Ammon's horn (tissue), 1 donor: ENCODE measurements at regions not wholly inside any gene's neighbourhood (a gene's known extent, or its start where the extent isn't known, plus 50 kb on each side); places are given as distances from the start of the nearest gene placed in this dataset.
"Not testable (repeated sequence)": the region's sequence is repeated elsewhere in the genome, so short reads cannot be mapped to it uniquely, and the experiment has no call there.

Source experiments
- DNase-seq: peaks from one replicate; pipeline ENCODE4 v3.0.0-alpha.2; 2016; ENCODE audit warnings: low spot score

DNA sequence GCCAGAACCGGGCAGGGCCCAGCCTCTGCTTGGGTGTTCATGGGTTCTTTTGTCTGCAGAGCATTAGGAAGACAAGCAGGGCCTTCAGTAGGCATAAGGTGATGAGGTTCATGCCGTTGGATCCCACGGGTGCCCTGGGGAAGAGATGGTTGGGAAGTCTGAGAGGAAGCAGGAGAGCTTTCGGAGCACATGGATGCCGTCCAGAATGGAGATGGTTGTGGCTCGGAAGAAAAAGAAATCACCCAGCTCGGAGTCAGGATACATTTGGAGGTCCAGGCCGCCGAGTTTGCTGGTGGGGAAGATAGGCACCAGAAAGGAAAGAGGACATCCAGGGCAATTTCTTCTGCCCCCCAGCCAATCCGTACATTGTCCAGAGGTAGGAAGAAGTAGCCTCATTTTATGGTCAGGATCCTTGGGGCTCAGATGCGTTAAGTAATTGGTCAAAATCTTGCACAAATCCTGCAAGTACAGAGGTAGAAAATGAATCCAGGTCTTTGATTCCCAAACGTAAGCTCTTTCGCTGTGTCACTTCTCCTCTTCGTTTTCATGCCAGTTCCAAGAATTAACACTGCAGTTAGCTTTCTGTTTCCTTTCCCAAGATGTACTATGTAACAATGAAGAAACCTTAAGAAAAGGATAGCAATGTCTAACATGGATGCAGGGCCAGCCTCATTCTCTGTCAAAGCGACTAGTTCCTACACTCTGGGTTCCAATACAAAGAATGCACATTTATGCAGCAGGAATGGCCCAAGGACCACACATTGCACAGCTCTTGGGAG, 147.8 kb upstream of the KLF6 start:
- no peak for DNase-seq

DNA sequence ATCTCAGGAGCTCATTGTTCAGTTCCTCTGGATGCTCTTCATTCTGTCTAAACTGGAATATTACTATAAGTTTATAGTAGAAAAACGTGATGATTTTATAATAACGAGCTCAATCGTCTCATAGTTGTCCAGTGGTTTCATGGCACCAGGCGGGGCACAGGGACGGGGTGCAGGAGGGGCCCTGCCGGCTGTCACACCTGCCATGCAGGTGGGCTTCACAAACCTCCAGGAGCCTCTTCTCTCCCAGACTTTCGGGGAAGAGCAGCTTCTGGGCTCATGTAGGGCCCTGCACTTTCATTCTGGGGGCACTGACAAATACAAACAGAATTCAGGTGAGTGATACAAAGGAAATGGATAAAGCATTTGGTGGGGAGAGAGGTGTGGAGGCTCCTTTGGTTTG, 146.9 kb upstream of the KLF6 start:
- no peak for DNase-seq

DNA sequence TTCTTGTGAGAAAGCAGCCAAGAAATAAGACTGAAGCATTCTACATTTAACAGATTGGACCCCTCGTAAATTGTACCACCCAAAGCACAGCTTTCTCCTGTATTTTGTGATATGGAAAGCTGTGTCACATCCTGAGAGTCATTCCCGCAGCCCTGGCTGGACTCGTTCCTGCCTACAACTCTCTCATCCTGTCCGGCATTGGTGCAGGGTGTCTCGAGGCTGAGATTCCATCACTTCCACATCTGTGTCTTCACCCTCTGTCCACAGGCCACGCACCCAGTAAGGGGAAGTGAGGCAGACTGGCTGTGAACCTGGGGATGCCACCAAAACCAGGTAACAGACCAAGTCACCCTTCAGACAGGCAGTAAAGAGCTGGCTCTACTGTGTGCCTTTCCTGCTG, 146.2 kb upstream of the KLF6 start:
- DNase-seq = no peak

DNA sequence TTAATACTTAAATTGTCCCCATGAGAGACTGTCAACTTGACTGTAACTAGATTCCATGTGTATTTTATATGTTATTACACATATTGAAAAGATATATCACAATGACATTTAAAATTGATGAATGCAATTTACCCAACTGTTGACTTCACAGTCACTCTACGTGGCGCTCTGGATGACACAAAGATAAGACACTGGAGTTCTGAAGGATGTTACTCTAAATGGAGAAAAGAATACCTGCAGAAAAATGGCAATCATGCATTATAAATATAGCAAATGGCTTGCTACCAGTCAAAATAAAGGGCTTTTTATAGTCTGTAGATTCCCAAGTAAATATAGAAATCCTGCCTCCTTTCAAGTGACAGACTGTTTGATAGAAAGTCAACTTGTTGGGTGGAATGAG, 143.6 kb upstream of the KLF6 start:
- DNase-seq = no peak

DNA sequence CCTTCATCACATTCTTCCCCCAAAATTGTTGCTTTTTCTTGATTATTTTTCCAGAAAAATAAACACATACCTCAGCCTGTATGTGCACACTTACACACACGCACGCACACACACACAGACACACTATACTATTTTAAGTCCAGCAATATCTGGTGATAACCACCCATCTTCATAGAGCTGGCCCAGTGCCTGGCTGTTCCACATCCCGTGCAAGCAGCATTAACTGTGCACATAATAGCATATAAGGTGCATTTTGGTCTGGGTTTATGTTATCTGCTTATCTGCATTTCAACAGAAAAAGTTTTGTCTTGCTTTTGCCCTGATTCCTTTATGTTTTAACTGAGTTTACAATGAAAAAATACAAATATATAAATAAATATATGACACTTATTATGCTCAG, 143.1 kb upstream of the KLF6 start:
- DNase-seq = no peak

DNA sequence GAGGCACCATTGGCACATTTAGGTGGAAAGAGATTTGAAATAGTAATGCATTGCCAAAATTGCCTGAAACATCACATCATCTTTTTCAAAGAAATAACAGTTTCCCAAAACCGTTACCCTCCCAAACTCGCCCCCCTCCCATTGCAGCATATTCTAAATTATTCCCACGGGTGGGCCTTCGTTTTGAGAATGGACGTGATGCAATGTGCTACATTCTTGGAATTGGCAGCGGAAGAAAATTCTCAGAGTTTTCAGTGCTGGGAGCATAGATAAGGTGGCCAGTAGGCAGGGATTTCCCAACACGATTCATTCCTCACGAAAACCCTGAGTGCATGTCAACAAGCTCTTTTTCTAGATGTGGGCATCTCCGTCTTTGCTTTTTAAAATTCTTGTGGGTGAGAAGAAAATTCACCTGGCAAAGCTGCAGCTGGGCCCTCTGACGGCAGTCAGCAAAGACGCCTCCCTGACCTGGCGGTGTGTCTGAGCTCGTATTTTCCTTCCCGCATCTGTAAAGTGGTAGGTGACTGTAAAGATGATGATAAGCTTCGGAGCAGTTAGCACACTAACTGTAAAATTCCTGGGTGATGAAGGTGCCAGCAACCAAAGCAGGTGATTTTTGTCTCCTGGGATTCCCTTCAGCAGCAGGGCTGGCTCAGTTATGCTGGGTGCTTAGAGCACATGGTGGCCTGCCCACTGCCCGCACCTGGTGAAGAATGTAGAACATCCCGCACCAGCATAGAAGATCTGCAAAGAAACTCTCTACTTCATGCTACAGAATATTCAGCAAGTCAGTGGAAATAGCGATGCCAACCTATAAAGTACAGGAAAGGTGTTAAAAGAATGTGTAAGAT, 141.9 kb upstream of the KLF6 start:
- no peak for DNase-seq

DNA sequence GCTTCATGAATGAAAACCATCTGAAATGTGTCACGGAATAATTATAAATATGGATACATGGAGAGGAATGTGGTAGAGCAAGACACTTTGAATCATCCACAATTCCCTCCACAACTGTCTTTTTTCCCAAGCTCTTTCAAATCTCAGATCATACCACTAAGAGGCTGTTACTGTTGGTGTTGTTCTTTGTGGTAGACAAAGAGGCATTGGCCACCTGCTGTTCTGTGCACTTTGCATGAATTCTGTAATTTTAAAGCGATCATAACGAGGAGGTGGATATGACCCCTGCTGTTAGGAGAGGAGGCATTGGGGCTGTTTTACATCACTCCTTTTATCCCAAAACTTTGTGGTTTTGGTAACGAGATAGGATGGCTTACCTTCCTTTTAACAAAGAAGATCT, 141.2 kb upstream of the KLF6 start:
- DNase-seq = no peak

DNA sequence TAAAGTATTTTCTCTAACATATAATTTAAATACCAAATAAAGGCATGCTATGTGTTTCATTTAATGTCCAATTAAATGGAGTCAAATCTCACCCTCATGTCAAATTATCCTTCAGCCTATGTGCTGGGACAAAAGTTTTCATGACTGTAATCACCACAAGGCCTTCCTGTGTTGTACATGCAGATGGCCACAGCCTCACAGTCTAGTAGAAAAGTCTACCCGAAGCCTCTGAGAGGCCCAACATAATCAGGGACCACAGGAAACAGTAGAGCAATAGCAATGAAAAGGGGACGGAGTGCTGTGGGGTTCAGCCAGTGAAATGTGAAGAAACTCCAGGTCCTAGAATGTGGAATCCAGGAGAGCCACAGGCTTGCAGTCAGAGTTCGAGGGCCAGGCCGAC, 140.2 kb upstream of the KLF6 start:
- no peak for DNase-seq

DNA sequence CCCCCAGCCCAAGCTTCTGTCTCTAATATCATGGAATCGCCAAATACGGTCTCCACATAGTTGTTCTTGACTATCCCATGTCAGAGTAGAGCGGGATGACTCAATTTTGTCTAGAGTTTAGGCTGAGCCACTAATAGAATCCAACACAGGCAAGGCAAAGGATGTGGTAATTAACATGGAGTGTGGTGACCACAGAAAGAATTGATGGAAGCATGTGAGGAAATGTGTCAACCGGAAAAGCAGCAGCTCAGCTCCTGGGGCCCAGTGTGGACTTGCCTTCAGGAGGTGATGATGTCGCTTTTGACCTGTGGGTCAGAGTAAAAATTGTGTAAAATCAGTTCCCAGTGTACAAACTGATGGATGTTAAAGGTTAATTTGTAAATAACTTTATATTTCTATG, 139.3 kb upstream of the KLF6 start:
- DNase-seq = no peak

DNA sequence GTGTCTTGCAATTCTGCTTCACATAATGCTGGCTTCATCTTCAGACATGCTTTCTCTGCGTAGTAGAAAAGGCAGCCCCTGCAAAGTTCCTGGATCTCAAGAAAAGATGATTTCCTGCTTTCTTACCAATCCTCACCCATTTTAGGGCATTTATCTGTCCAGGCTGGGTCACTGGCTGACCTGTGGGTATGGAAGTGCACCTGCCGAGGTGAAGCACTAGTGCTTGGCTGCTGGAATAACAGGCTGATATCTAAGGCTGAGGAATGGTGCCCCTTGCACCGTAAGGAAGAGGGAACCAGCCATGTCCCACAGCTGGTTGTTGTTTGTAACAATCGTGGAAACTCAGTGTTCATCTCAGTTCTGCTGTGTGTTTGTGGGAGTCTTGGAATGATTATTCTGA, 138.0 kb upstream of the KLF6 start:
- no peak for DNase-seq

DNA sequence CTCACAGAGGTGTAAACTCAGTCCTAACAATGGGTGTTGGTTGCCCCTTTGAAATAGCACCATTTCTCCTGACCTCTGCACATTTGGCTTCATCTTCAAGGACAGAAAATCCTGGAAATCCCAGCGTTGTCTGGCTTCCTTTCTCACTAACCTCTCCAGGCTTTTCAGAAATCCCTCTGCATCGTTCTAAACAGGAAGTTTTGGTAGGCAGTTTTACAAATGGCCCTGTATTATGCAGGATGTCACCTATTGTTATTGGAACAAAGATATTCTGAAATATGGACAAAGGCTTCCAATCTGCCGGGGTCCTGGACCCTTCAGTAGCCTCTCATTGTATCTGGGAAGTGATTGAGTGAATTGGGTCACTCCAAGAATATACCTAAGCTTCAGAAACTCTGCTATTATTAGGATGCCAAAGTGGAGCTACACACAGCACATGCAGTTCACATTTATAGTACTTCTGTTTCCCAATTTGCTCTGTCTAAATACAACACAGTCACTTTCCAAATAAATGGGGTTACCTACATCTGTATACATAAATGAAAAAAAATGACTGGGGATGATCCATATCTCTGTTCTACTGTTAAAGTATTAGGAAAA, 134.8 kb upstream of the KLF6 start:
- no peak for DNase-seq

DNA sequence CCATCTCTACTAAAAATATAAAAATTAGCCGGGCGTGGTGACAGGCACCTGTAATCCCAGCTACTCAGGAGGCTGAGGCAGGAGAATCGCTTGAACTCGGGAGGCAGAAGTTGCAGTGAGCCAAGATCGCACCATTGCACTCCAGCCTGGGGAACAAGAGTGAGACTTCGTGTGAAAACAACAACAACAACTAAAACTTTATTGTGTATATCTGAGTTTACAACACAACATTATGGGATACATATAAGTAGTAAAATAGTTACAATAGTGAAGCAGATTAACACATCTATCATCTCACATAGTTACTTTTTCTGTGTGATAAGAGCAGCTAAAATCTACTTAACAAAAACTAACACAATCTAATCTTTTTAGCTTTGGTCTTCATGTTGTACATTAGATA, 132.4 kb upstream of the KLF6 start:
- DNase-seq = not testable (repeated sequence)

DNA sequence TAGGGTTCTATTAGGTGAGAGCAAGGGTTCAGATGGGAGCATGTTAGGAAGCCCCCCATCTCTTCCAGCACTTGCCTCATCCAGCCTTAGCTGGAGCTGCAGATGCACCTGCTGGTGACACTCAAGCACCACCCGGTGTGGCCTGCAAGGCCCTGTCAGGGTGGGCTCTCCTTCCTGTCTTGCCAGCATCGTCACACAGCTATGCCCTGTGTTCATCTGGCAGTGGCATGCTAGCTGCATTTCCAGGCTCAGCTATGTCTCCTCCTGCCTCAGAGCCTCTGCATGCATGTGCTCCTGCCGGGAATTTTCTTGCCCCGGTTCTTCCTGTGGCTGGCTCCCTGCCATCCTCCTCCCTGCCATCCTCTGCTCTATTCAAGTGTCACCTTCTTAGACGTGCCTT, 129.7 kb upstream of the KLF6 start:
- DNase-seq = no peak

DNA sequence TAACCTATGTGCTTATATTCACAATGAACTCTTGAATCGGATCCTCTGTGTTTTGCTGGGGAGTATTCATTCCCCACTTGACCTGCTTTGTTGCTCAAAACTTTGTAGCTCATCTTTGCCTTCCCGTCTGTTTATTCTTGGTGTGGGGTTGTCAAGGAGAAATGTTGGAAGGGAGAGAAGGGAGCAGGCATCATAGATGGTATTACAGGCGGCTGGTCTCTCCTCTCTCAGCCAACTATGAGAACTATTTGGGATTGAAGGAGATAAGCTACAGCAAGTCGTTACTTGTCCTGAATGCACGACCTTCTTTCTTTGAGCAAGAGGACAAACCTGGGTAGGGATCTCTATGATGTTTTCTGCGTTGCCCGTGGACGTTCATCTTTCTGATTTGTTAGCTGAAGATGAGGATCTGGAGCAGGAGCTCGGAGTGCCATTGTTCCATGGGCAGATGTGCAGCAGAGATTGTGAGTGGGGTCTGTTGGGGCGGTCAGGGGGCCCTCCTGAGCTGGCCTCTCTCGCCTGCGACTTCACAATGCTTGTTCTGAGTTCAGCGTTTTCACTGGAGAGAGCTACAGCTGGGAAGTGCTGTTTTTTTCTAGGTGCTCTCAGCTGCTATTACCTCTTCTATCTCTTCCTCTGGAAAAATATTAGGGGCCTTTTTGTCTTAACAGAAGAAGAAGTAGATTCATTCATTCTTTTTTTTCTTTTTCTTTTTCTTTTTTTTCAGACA, 126.9 kb upstream of the KLF6 start:
- no peak for DNase-seq

DNA sequence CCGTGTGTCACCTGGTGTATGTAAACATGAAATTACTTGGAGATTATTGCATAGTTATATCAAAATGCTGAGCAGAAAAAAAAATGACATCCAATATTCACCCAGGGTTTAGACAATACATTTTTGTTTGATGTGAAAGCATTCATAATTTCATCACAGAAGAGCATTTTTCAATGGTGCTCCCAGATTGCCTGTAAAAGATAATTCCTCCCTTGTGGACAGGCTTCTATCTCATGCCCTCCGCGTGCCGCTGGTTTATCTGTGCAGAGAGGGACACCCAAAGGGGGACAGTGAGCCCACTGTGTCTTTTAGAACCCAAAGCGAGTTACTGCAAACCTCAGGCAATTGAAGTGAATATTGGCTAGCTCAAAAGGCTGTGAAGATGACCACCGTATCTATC, 126.2 kb upstream of the KLF6 start:
- no peak for DNase-seq

DNA sequence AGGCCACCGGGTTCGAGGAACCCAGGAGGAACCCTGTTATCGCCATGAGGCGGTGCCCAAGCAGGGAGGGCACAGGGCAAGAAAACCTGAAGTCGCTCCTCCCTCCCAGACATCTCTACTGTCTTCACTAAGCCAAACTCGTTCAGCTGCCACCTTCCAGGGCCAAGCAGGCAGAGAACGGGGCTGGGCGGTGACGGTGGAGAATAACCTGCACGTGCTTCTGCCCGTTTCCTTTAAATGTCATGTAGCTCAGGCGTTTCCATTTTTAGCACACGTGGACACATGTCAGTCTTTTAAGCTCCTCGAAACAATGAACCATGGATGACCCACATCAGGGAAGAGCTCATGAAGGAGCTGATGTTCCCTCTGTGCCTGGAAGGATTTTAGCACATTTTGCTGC, 124.3 kb upstream of the KLF6 start:
- DNase-seq = no peak

DNA sequence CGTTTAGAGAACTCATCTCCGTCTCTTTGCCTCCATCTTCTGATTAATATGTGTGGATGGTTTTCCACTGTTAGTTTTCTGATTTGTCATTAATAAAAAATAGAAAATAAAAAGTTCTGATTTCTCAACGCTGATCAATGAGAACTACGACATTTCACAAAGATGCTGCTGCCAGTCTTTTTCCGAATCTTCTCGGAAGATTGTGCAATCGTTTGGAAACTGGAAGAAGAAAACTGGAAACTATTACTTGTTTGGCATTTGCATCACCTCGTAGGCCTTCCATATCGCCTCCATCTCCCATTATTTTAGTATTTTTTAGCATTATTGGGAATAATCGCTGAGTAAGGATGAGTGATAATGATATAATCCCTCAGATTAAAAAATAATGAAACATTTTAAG, 123.2 kb upstream of the KLF6 start:
- no peak for DNase-seq

DNA sequence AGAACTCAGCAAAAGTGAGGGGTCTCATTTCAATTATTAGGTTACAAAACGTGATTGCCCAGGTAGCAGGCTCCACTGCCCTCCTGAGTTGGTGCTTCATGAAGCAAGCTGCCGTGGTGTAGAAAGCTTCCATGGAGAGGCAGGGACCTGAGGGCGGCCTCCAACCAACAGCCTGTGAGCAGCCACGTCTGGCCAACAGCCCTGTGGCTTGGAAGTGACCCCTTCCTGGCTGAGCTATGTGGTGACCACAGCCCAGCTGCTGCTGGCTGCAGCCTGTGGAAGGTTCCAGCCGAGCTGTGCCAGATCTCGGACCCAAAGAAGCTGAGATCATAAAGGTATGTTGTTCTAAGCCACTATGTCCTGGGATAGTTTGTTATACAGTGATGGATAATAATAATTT, 122.5 kb upstream of the KLF6 start:
- DNase-seq = no peak

DNA sequence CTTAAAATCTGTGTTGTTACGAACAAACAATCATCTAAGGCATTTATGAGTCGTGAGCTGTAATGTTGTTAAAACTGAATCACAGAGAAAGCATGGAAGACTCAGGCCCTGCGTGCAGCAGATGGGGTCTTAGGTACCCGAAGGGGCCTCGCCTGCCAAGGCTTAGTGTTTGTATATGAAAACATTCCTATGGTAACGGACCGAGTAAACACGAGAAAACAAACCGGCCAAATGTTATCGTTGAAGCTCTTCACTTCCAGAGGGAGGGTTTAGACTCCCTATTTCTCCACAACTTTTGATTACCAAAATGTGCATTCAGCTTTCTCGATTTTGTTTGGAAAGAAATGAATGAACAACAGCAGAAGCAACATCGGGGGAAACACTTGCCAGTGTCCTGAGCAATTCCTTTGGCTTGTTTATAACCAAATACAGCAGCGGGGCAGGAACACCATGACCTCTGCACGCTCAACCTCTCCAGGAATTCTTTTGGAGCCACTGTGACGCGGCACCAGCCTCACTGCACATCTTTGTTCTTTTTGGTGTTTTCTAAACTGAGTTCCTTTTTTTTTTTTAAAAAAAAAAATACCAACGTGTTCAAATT, 121.6 kb upstream of the KLF6 start:
- DNase-seq = no peak

DNA sequence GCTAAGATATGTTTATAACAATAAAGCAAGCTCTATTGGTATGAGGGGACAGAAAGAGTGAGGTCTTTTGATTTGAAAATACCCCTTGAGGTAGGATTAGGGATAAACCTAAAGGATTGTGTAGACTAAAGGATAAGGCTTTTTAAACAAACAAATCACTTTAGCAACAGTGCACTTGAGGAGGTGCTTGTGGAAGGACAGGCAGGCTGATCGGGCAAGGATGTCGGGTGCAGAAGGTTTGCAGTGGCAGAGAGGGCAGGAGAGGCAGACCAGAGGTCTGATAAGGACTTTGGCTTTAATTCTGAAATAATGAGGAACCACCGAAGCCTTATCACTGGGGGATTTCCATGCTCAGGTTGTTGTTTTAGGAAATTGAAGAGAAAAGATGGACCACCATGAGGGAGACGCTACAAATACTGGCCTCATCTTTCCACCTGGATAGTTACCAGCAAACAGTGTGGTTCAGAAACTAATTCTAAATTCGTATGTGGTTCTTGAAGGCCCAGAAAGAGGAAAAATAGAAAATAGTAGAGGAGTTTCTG, 119.5 kb upstream of the KLF6 start:
- no peak for DNase-seq

DNA sequence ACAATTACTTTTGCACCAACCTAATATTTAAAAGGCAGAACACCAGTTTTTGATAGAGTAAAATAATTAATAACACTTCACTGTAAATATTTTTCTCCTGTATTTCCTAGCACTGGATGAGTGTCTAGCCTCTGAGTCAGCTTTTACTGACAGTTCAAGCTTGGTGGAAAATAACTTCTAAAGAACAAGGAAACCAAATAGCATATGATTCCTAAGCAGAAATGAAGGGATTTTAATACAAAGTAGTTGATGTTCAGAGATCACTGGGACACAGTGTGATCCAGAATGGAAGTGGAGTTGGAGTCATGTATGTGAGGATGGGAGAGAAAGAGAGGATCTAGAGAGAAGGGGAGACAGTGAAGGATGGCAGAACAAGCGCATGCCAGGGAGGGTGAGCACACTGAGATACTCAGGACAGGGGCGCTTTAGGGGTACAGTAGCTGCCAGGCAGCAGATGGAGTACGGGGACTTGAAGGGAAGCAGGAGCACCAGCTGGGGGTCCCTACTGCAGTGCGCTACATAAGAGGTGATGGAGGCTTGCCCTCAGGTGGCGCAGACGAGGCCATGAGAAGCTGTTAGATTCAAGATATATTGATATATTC, 117.9 kb upstream of the KLF6 start:
- no peak for DNase-seq
